OCI-LY7 (cell line): ENCODE measurements at regions not wholly inside any gene's neighbourhood (a gene's known extent, or its start where the extent isn't known, plus 50 kb on each side); places are given as distances from the start of the nearest gene placed in this dataset.

Source experiments
- CTCF ChIP-seq: fragments of 200-600 bp; sonication (generic); conservative IDR thresholded peaks from 2 replicates; pipeline ENCODE4 v1.5.1; 2014; ENCODE audit warnings: mild to moderate bottlenecking, antibody characterized with exemption, low read length, moderate library complexity, mixed read lengths
- EZH2phosphoT487 ChIP-seq: fragments of 200-600 bp; sonication (generic); IDR thresholded peaks from 2 replicates; pipeline ENCODE4 v1.6.1; 2018; ENCODE audit warnings: low read depth, borderline replicate concordance, mild to moderate bottlenecking, mixed run types, antibody characterized with exemption, low read length, moderate library complexity, mixed read lengths

- TF ChIP-seq CTCF, result no peak
- no peak for TF ChIP-seq EZH2phosphoT487
Measured at GRCh38 chr12:132423251-132423819, 66.6 kb upstream of the FBRSL1 start.
